OCI-LY3 (cell line): ENCODE measurements at regions not wholly inside any gene's neighbourhood (a gene's known extent, or its start where the extent isn't known, plus 50 kb on each side); places are given as distances from the start of the nearest gene placed in this dataset.

Experiments
- H2AFZ ChIP-seq: fragments of 200-600, 300-600 bp; shearing (Covaris generic); 2 replicates; pipeline ENCODE4 v1.6.0; 2014; ENCODE audit warnings: antibody characterized with exemption, low read depth, low read length
- H3K27ac ChIP-seq: fragments of 200-600, 300-600 bp; sonication (generic); 2 replicates; pipeline ENCODE4 v1.5.1; 2014; ENCODE audit warnings: mild to moderate bottlenecking, low read length, moderate library complexity, mixed read lengths
- H3K27me3 ChIP-seq: fragments of 200-600, 300-600 bp; sonication (generic); 2 replicates; pipeline ENCODE4 v1.6.1; 2014; ENCODE audit warnings: low read depth, low read length, mixed read lengths
- H3K36me3 ChIP-seq: fragments of 200-600, 300-600 bp; sonication (generic); replicated peaks from 2 replicates; pipeline ENCODE3; 2014; ENCODE audit warnings: low read depth, low read length, mixed read lengths
- H3K4me1 ChIP-seq: fragments of 300-600, 200-600 bp; sonication (generic); 2 replicates; pipeline ENCODE4 v1.6.1; 2014; ENCODE audit warnings: low read length, mixed read lengths
- H3K4me2 ChIP-seq: fragments of 200-600, 300-600 bp; sonication (generic); 2 replicates; pipeline ENCODE4 v1.6.1; 2014; ENCODE audit warnings: low read length, mixed read lengths
- H3K4me3 ChIP-seq: fragments of 300-600, 200-600 bp; sonication (generic); 2 replicates; pipeline ENCODE4 v1.5.1; 2014; ENCODE audit warnings: antibody characterized with exemption, mild to moderate bottlenecking, low read length, moderate library complexity
- H3K79me2 ChIP-seq: fragments of 300-600, 200-600 bp; shearing (Covaris generic); 2 replicates; pipeline ENCODE4 v1.6.1; 2014; ENCODE audit warnings: mild to moderate bottlenecking, low read length, mixed read lengths
- H3K9ac ChIP-seq: fragments of 300-600, 200-600 bp; shearing (Covaris generic); 2 replicates; pipeline ENCODE4 v1.6.0; 2014; ENCODE audit warnings: mild to moderate bottlenecking, low read length, moderate library complexity
- H3K9me3 ChIP-seq: fragments of 200-600, 300-600 bp; shearing (Covaris generic); 2 replicates; pipeline ENCODE4 v1.6.1; 2014; ENCODE audit warnings: low read length, mixed read lengths; ENCODE audit not compliant: insufficient read depth
- H4K20me1 ChIP-seq: fragments of 200-600, 300-600 bp; sonication (generic); 2 replicates; pipeline ENCODE4 v1.6.1; 2016; ENCODE audit warnings: low read length, mixed read lengths; ENCODE audit not compliant: insufficient read depth
- CTCF ChIP-seq: fragments of 200-600, 300-600 bp; sonication (generic); IDR thresholded peaks from 2 replicates; pipeline ENCODE4 v1.5.1; 2014; ENCODE audit warnings: antibody characterized with exemption, low read length, low read depth
- EZH2phosphoT487 ChIP-seq: fragments of 200-600 bp; shearing (Covaris generic); IDR thresholded peaks from 2 replicates; pipeline ENCODE4 v1.6.1; 2018; ENCODE audit warnings: antibody characterized with exemption, mixed run types, low read depth

GRCh38 chr6:6823030-6823429 is 234.5 kb downstream of the LY86 start:
- Histone ChIP-seq H3K4me2 (peak overlapping the region; percentile 48), H3K4me3 (no peak overlapping the region), H3K4me1 (peaks cover 49% of the 10 kb centered on the region), H3K9ac (peak overlapping the region; percentile 29; the same call in 1 of the 2 replicates), H3K27ac (peak overlapping the region; percentile 51), H3K36me3 (no peaks in the 10 kb centered on the region), H4K20me1 (no peaks in the 10 kb centered on the region), H2AFZ (no peak overlapping the region), H3K9me3 (no peaks in the 10 kb centered on the region), H3K79me2 (no peaks in the 10 kb centered on the region), H3K27me3 (peaks cover 23% of the 10 kb centered on the region)
- TF ChIP-seq CTCF (no peak), EZH2phosphoT487 (no peak)

- TF ChIP-seq CTCF (no peak), EZH2phosphoT487 (no peak)
- Histone ChIP-seq H3K4me3 (no peak overlapping the region), H3K4me2 (peak overlapping the region; percentile 48), H3K27me3 (peaks cover 26% of the 10 kb centered on the region), H3K36me3 (no peaks in the 10 kb centered on the region), H3K9me3 (no peaks in the 10 kb centered on the region), H3K4me1 (peaks cover 49% of the 10 kb centered on the region), H2AFZ (no peak overlapping the region), H3K9ac (peak overlapping the region; percentile 29; the same call in 1 of the 2 replicates), H4K20me1 (no peaks in the 10 kb centered on the region), H3K79me2 (no peaks in the 10 kb centered on the region), H3K27ac (peak overlapping the region; percentile 51)
Observed at GRCh38 chr6:6823568-6824224, 235.2 kb downstream of the LY86 start.

GRCh38 chr6:6824381-6824780 is 235.9 kb downstream of the LY86 start:
- no peaks in the 10 kb centered on the region for H3K79me2 ChIP-seq
- no peaks in the 10 kb centered on the region for H3K9me3 ChIP-seq
- TF ChIP-seq CTCF, result no peak
- TF ChIP-seq EZH2phosphoT487, result no peak
- no peak overlapping the region for H3K4me3 ChIP-seq
- no peaks in the 10 kb centered on the region for H3K36me3 ChIP-seq
- H3K9ac ChIP-seq, result no peak overlapping the region
- no peaks in the 10 kb centered on the region for H4K20me1 ChIP-seq
- H3K27ac ChIP-seq, result no peak overlapping the region
- no peak overlapping the region for H2AFZ ChIP-seq
- H3K4me1 ChIP-seq, result peaks cover 49% of the 10 kb centered on the region
- H3K4me2 ChIP-seq, result 0 out of 2 replicates have a peak overlapping the region, but pooled peaks have one; percentile 8
- peaks cover 26% of the 10 kb centered on the region for H3K27me3 ChIP-seq

GRCh38 chr6:6825193-6825784 is 236.8 kb downstream of the LY86 start:
- Histone ChIP-seq H3K27me3 (peaks cover 22% of the 10 kb centered on the region), H3K27ac (no peak overlapping the region), H4K20me1 (no peaks in the 10 kb centered on the region), H3K9ac (no peak overlapping the region), H2AFZ (no peak overlapping the region), H3K79me2 (no peaks in the 10 kb centered on the region), H3K4me1 (peaks cover 49% of the 10 kb centered on the region), H3K36me3 (no peaks in the 10 kb centered on the region), H3K9me3 (no peaks in the 10 kb centered on the region), H3K4me2 (peak overlapping the region; percentile 8; the same call in 1 of the 2 replicates), H3K4me3 (no peak overlapping the region)
- no peak for TF ChIP-seq EZH2phosphoT487
- TF ChIP-seq CTCF, result no peak
